ENCODE measurements at regions not wholly inside any gene's neighbourhood (a gene's known extent, or its start where the extent isn't known, plus 50 kb on each side); places are given as distances from the start of the nearest gene placed in this dataset.
"Not testable (repeated sequence)": the region's sequence is repeated elsewhere in the genome, so short reads cannot be mapped to it uniquely, and the experiment has no call there.

- Mint-ChIP-seq H3K4me3 (no peak overlapping the region), H3K27ac (no peak overlapping the region), H3K36me3 (ENCODE audit: low read depth) (no peaks in the 10 kb centered on the region), H3K9me3 (no peaks in the 10 kb centered on the region), H3K27me3 (ENCODE audit: low read depth) (no peaks in the 10 kb centered on the region), H3K4me1 (peaks cover 10% of the 10 kb centered on the region)
- TF ChIP-seq CTCF (IDR thresholded peaks at IDR 0.05; ENCODE audit: unreplicated experiment in 3 of 3), result no peak
Observed at GRCh38 chr1:14412235-14412634, 186.2 kb upstream of the KAZN start.

- no peak for TF ChIP-seq CTCF (IDR thresholded peaks at IDR 0.05; ENCODE audit: unreplicated experiment in 3 of 3)
- H3K4me1 Mint-ChIP-seq, result peaks cover 10% of the 10 kb centered on the region
- peaks cover 5% of the 10 kb centered on the region for H3K27me3 Mint-ChIP-seq (ENCODE audit: low read depth)
- no peaks in the 10 kb centered on the region for H3K36me3 Mint-ChIP-seq (ENCODE audit: low read depth)
- no peak overlapping the region for H3K4me3 Mint-ChIP-seq
- no peak overlapping the region for H3K27ac Mint-ChIP-seq
- H3K9me3 Mint-ChIP-seq, result no peaks in the 10 kb centered on the region
Observed at GRCh38 chr1:14413819-14414490, 184.5 kb upstream of the KAZN start.

- Mint-ChIP-seq H3K27me3 (ENCODE audit: low read depth) (peaks cover 5% of the 10 kb centered on the region), H3K27ac (no peak overlapping the region), H3K4me1 (peaks cover 10% of the 10 kb centered on the region), H3K9me3 (no peaks in the 10 kb centered on the region), H3K36me3 (ENCODE audit: low read depth) (no peaks in the 10 kb centered on the region), H3K4me3 (no peak overlapping the region)
- TF ChIP-seq CTCF (IDR thresholded peaks at IDR 0.05; ENCODE audit: unreplicated experiment in 3 of 3), result no peak
Observed at GRCh38 chr1:14415396-14415795, 183.1 kb upstream of the KAZN start.

GRCh38 chr1:14419778-14420218 lies 178.7 kb upstream of the KAZN start:
- not testable (repeated sequence) for H3K4me3 Mint-ChIP-seq; H3K27ac Mint-ChIP-seq; H3K27me3 Mint-ChIP-seq (ENCODE audit: low read depth); H3K36me3 Mint-ChIP-seq (ENCODE audit: low read depth); H3K9me3 Mint-ChIP-seq; H3K4me1 Mint-ChIP-seq

- Mint-ChIP-seq H3K4me3 (no peak overlapping the region), H3K27ac (no peak overlapping the region), H3K4me1 (no peaks in the 10 kb centered on the region), H3K27me3 (ENCODE audit: low read depth) (peaks cover 5% of the 10 kb centered on the region), H3K36me3 (ENCODE audit: low read depth) (no peaks in the 10 kb centered on the region), H3K9me3 (no peaks in the 10 kb centered on the region)
- TF ChIP-seq CTCF (IDR thresholded peaks at IDR 0.05; ENCODE audit: unreplicated experiment in 3 of 3), result no peak
Observed at GRCh38 chr1:14420686-14421085, 177.8 kb upstream of the KAZN start.

- no peaks in the 10 kb centered on the region for H3K36me3 Mint-ChIP-seq (ENCODE audit: low read depth)
Observed at GRCh38 chr1:14421295-14421976, 177.0 kb upstream of the KAZN start.

More at GRCh38 chr1:14421295-14421976, 177.0 kb upstream of the KAZN start:
- no peaks in the 10 kb centered on the region for H3K4me1 Mint-ChIP-seq
- peaks cover 5% of the 10 kb centered on the region for H3K27me3 Mint-ChIP-seq (ENCODE audit: low read depth)
- no peaks in the 10 kb centered on the region for H3K9me3 Mint-ChIP-seq
- TF ChIP-seq CTCF (IDR thresholded peaks at IDR 0.05; ENCODE audit: unreplicated experiment in 3 of 3), result no peak
- no peak overlapping the region for H3K4me3 Mint-ChIP-seq
- no peak overlapping the region for H3K27ac Mint-ChIP-seq
